Psoas muscle (tissue), 7 donors: ENCODE measurements at regions not wholly inside any gene's neighbourhood (a gene's known extent, or its start where the extent isn't known, plus 50 kb on each side); places are given as distances from the start of the nearest gene placed in this dataset.
"Not testable (repeated sequence)": the region's sequence is repeated elsewhere in the genome, so short reads cannot be mapped to it uniquely, and the experiment has no call there.

ENCODE experiments used
- ATAC-seq, 4 donors: fragments of 200-7000 bp; cut with Tn5 transposase; one replicate each; pipeline ENCODE4 v1.9.1; 2020; ENCODE audit warnings: moderate library complexity in 3 of 4, mild to moderate bottlenecking in 2 of 4
- DNase-seq, 2 donors: peaks; one replicate each; pipeline ENCODE4 v3.0.0-alpha.2; 2020
- H3K27ac ChIP-seq: fragments of 200-600 bp; one replicate; pipeline ENCODE4 v1.8.0; 2022
- H3K27me3 ChIP-seq, 3 donors: fragments of 200-600 bp in 1 of 3; one replicate each; pipeline versions ENCODE4 v1.6.1 to v1.8.0; 2013 to 2022; ENCODE audit warnings: low read length in 2 of 3, mild to moderate bottlenecking in 2 of 3, moderate library complexity in 1 of 3; ENCODE audit not compliant: insufficient read depth in 3 of 3
- H3K36me3 ChIP-seq, 2 donors: fragments of 200-600 bp in 1 of 2; one replicate each; pipeline versions ENCODE4 v1.6.1 to v1.8.0; 2013 to 2022; ENCODE audit warnings: low read depth in 1 of 2, mild to moderate bottlenecking in 1 of 2, moderate library complexity in 1 of 2; ENCODE audit not compliant: insufficient read depth in 1 of 2
- H3K4me1 ChIP-seq: fragments of 200-600 bp; one replicate; pipeline ENCODE4 v1.8.0; 2022
- H3K4me3 ChIP-seq: fragments of 200-600 bp; one replicate; pipeline ENCODE4 v1.8.0; 2022; ENCODE audit warnings: mild to moderate bottlenecking
- H3K9me3 ChIP-seq: fragments of 200-600 bp; one replicate; pipeline ENCODE4 v1.8.0; 2022
- CTCF ChIP-seq: fragments of 200-600 bp; IDR thresholded peaks from one replicate; pipeline ENCODE4 v1.8.0; 2022; ENCODE audit warnings: antibody characterized with exemption
- WGBS, 3 donors: extraction: QIAGEN DNeasy Blood & Tissue Kit; methylation state at CpG; one replicate each; pipeline versions ENCODE4 v1.1.6 to v1.1.7; 2013; 5-methylcytosine and 5-hydroxymethylcytosine counted together
- intact Hi-C, 2 donors: fragments of 100-400 bp; cut with DNase I; formaldehyde crosslinking; loops; one replicate each; pipeline versions ENCODE4 v1.11.0 to v1.14.2; 2022
- donor health status: healthy with polysubstance abuse.
- donor health status: DM: no; HTN: no; CAD: no; lungs with moderate emphysema.
- donor health status: Bipolar disorder and iron deficiency.
- donor health status: healthy.
- donor health status: DM: yes; HTN: yes; CAD: no.
- donor health status: DM: no; HTN: no; CAD: no.
- donor health status: DM: yes; HTN: yes; CAD: no.

GRCh38 chr21:10270211-10270610 lies 251.2 kb upstream of the TPTE start:
- H3K36me3 ChIP-seq, H3K27me3 ChIP-seq, H3K4me3 ChIP-seq, intact Hi-C loops, ATAC-seq, H3K27ac ChIP-seq, H3K4me1 ChIP-seq, H3K9me3 ChIP-seq: not testable (repeated sequence)
- WGBS, 3 donors, result 49 to 53% (median 53%) methylated on average over 5 of the region's 5 CpGs
- DNase-seq, result peak in 1 of 2 donors; percentile 7

GRCh38 chr21:10271666-10272207 lies 249.6 kb upstream of the TPTE start:
- H3K4me3 ChIP-seq, ATAC-seq, intact Hi-C loops, H3K4me1 ChIP-seq, H3K27ac ChIP-seq, H3K36me3 ChIP-seq, H3K9me3 ChIP-seq, H3K27me3 ChIP-seq: not testable (repeated sequence)
- DNase-seq, result peak in 1 of 2 donors; percentile 15
- WGBS, 3 donors, result 61 to 64% (median 62%) methylated on average over 4 of the region's 4 CpGs

- Histone ChIP-seq H3K36me3 (no peaks in the 10 kb centered on the region), H3K9me3 (no peaks in the 10 kb centered on the region), H3K4me3 (no peak overlapping the region), H3K27ac (no peak overlapping the region), H3K27me3 (no peaks in the 10 kb centered on the region), H3K4me1 (no peaks in the 10 kb centered on the region)
- intact Hi-C loops, result no loop called here
- DNase-seq (peak in 1 of 2 donors; percentile 1), ATAC-seq (peak in 1 of 4 donors; percentile 30)
- WGBS, 3 donors, result 55 to 61% (median 60%) methylated on average over 5 of the region's 5 CpGs
- no peak for TF ChIP-seq CTCF
Observed at GRCh38 chr21:10272216-10272615, 249.2 kb upstream of the TPTE start.

GRCh38 chr21:10273196-10273595 lies 248.2 kb upstream of the TPTE start:
- Histone ChIP-seq H3K4me3 (no peak overlapping the region), H3K27ac (no peak overlapping the region), H3K27me3 (no peaks in the 10 kb centered on the region), H3K9me3 (no peaks in the 10 kb centered on the region), H3K4me1 (no peaks in the 10 kb centered on the region), H3K36me3 (no peaks in the 10 kb centered on the region)
- no peak for TF ChIP-seq CTCF
- DNase-seq, result no peak
- ATAC-seq, result no peak
- intact Hi-C loops, result no loop called here
- 55 to 80% (median 64%) methylated on average over 2 of the region's 2 CpGs for WGBS, 3 donors

GRCh38 chr21:10273794-10274338 lies 247.5 kb upstream of the TPTE start:
- H3K27me3 ChIP-seq, H3K36me3 ChIP-seq, H3K9me3 ChIP-seq, H3K4me1 ChIP-seq, ATAC-seq, intact Hi-C loops, H3K4me3 ChIP-seq, H3K27ac ChIP-seq: not testable (repeated sequence)
- DNase-seq, result peak in 1 of 2 donors; percentile 5
- 63 to 69% (median 63%) methylated on average over 3 of the region's 3 CpGs for WGBS, 3 donors
